KOPT-K1 (cell line): ENCODE measurements at regions not wholly inside any gene's neighbourhood (a gene's known extent, or its start where the extent isn't known, plus 50 kb on each side); places are given as distances from the start of the nearest gene placed in this dataset.
"Not testable (repeated sequence)": the region's sequence is repeated elsewhere in the genome, so short reads cannot be mapped to it uniquely, and the experiment has no call there.

Experiments
- H3K27ac ChIP-seq: fragments of 200-600 bp; sonication (generic); 2 replicates; pipeline ENCODE4 v1.5.1; 2016; ENCODE audit warnings: antibody characterized with exemption, mild to moderate bottlenecking, low read depth, low read length; ENCODE audit not compliant: poor library complexity, severe bottlenecking
- H3K36me3 ChIP-seq: fragments of 200-600 bp; sonication (generic); 2 replicates; pipeline ENCODE4 v1.5.1; 2017; ENCODE audit warnings: antibody characterized with exemption, mild to moderate bottlenecking, low read length, moderate library complexity; ENCODE audit not compliant: insufficient read depth
- H3K9me3 ChIP-seq: fragments of 200-600 bp; sonication (generic); 2 replicates; pipeline ENCODE4 v1.5.1; 2017; ENCODE audit warnings: antibody characterized with exemption, low read length, mild to moderate bottlenecking; ENCODE audit not compliant: insufficient read depth, poor library complexity, severe bottlenecking

- Histone ChIP-seq H3K9me3 (no peaks in the 10 kb centered on the region), H3K36me3 (no peaks in the 10 kb centered on the region), H3K27ac (no peak overlapping the region)
These were observed 96.0 kb downstream of the GPR85 start for GRCh38 chr7:112990624-112991023.

GRCh38 chr7:112989531-112989930 is 97.1 kb downstream of the GPR85 start:
- H3K36me3 ChIP-seq: no peaks in the 10 kb centered on the region
- H3K9me3 ChIP-seq: no peaks in the 10 kb centered on the region
- H3K27ac ChIP-seq: no peak overlapping the region

GRCh38 chr7:112987171-112987570 is 99.5 kb downstream of the GPR85 start:
- H3K36me3 ChIP-seq: no peaks in the 10 kb centered on the region
- H3K9me3 ChIP-seq: no peaks in the 10 kb centered on the region
- no peak overlapping the region for H3K27ac ChIP-seq

GRCh38 chr7:112986256-112987031 is 100.2 kb downstream of the GPR85 start:
- no peaks in the 10 kb centered on the region for H3K9me3 ChIP-seq
- no peaks in the 10 kb centered on the region for H3K36me3 ChIP-seq
- H3K27ac ChIP-seq: no peak overlapping the region

GRCh38 chr7:112985377-112985987 is 101.1 kb downstream of the GPR85 start:
- H3K9me3 ChIP-seq: no peaks in the 10 kb centered on the region
- no peaks in the 10 kb centered on the region for H3K36me3 ChIP-seq
- no peak overlapping the region for H3K27ac ChIP-seq

- no peak overlapping the region for H3K27ac ChIP-seq
- H3K9me3 ChIP-seq: no peaks in the 10 kb centered on the region
- H3K36me3 ChIP-seq: no peaks in the 10 kb centered on the region
These were observed 104.1 kb downstream of the GPR85 start for GRCh38 chr7:112982441-112983063.

- Histone ChIP-seq H3K36me3 (no peaks in the 10 kb centered on the region), H3K9me3 (no peaks in the 10 kb centered on the region), H3K27ac (no peak overlapping the region)
These were observed 104.7 kb downstream of the GPR85 start for GRCh38 chr7:112981966-112982365.

GRCh38 chr7:112979055-112979454 is 107.6 kb downstream of the GPR85 start:
- not testable (repeated sequence) for H3K27ac ChIP-seq, H3K36me3 ChIP-seq, H3K9me3 ChIP-seq

GRCh38 chr7:112977244-112977955 is 109.2 kb downstream of the GPR85 start:
- H3K9me3 ChIP-seq, H3K27ac ChIP-seq, H3K36me3 ChIP-seq: not testable (repeated sequence)

GRCh38 chr7:112970771-112971170 is 115.9 kb downstream of the GPR85 start:
- no peak overlapping the region for H3K27ac ChIP-seq
- no peaks in the 10 kb centered on the region for H3K9me3 ChIP-seq
- H3K36me3 ChIP-seq: no peaks in the 10 kb centered on the region

- no peak overlapping the region for H3K27ac ChIP-seq
- no peaks in the 10 kb centered on the region for H3K36me3 ChIP-seq
- no peaks in the 10 kb centered on the region for H3K9me3 ChIP-seq
These were observed 116.7 kb downstream of the GPR85 start for GRCh38 chr7:112969946-112970345.

- H3K36me3 ChIP-seq: no peaks in the 10 kb centered on the region
- no peak overlapping the region for H3K27ac ChIP-seq
These were observed 121.1 kb downstream of the GPR85 start for GRCh38 chr7:112965506-112965905.

GRCh38 chr7:112963634-112964033 is 123.0 kb downstream of the GPR85 start:
- H3K9me3 ChIP-seq: no peaks in the 10 kb centered on the region
- H3K27ac ChIP-seq: no peak overlapping the region
- no peaks in the 10 kb centered on the region for H3K36me3 ChIP-seq

More at GRCh38 chr7:112965506-112965905, 121.1 kb downstream of the GPR85 start:
- no peaks in the 10 kb centered on the region for H3K9me3 ChIP-seq

- H3K36me3 ChIP-seq: no peaks in the 10 kb centered on the region
- H3K9me3 ChIP-seq: no peaks in the 10 kb centered on the region
- no peak overlapping the region for H3K27ac ChIP-seq
These were observed 123.8 kb downstream of the GPR85 start for GRCh38 chr7:112962815-112963214.

- Histone ChIP-seq H3K36me3 (no peaks in the 10 kb centered on the region), H3K9me3 (no peaks in the 10 kb centered on the region), H3K27ac (no peak overlapping the region)
These were observed 127.4 kb downstream of the GPR85 start for GRCh38 chr7:112959276-112959675.
